ENCODE measurements at regions not wholly inside any gene's neighbourhood (a gene's known extent, or its start where the extent isn't known, plus 50 kb on each side); places are given as distances from the start of the nearest gene placed in this dataset.

GRCh38 chr19:13699786-13700185 lies 64.5 kb upstream of the MRI1 start:
- Histone ChIP-seq H3K36me3 (no peaks in the 10 kb centered on the region), H3K27me3 (peaks cover 11% of the 10 kb centered on the region), H3K9me3 (no peaks in the 10 kb centered on the region), H3K4me3 (no peak overlapping the region), H3K4me1 (no peaks in the 10 kb centered on the region), H3K27ac (no peak overlapping the region)
- ATAC-seq (no peak), DNase-seq (no peak)
- intact Hi-C loops (cut with DNase I), result no loop called here
- TF ChIP-seq, protein P1, sequence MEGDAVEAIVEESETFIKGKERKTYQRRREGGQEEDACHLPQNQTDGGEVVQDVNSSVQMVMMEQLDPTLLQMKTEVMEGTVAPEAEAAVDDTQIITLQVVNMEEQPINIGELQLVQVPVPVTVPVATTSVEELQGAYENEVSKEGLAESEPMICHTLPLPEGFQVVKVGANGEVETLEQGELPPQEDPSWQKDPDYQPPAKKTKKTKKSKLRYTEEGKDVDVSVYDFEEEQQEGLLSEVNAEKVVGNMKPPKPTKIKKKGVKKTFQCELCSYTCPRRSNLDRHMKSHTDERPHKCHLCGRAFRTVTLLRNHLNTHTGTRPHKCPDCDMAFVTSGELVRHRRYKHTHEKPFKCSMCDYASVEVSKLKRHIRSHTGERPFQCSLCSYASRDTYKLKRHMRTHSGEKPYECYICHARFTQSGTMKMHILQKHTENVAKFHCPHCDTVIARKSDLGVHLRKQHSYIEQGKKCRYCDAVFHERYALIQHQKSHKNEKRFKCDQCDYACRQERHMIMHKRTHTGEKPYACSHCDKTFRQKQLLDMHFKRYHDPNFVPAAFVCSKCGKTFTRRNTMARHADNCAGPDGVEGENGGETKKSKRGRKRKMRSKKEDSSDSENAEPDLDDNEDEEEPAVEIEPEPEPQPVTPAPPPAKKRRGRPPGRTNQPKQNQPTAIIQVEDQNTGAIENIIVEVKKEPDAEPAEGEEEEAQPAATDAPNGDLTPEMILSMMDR (IDR thresholded peaks at IDR 0.05), result no peak

- intact Hi-C loops (cut with DNase I), result no loop called here
- Histone ChIP-seq H3K4me1 (no peaks in the 10 kb centered on the region), H3K36me3 (no peaks in the 10 kb centered on the region), H3K9me3 (no peaks in the 10 kb centered on the region), H3K27me3 (peaks cover 15% of the 10 kb centered on the region), H3K27ac (no peak overlapping the region), H3K4me3 (no peak overlapping the region)
- DNase-seq (no peak), ATAC-seq (no peak)
- TF ChIP-seq, protein P1 (IDR thresholded peaks at IDR 0.05), result no peak
These were observed 67.5 kb upstream of the MRI1 start for GRCh38 chr19:13696839-13697238.

DNA sequence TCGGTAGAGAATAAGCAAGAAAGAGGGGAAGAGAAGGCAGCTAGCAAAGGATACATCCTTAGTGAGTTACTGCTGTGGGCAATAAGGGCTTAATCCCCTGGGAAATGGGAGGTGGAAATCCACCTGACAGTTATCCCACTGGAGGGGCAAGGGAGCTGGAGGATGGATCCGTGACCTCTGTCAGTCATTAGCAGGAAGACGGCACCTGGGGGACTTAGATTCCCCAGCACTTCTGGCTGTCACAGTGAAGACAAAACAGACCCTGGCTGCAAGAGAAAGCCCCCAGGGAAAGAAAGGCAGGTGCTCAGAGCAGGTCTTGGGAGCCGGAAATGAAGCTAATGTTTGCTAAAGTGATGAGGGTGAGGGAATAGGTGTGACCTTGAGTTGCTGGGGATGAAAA lies 70.4 kb upstream of the MRI1 start:
- Histone ChIP-seq H3K4me1 (no peaks in the 10 kb centered on the region), H3K4me3 (no peak overlapping the region), H3K27me3 (peaks cover 4% of the 10 kb centered on the region), H3K36me3 (no peaks in the 10 kb centered on the region), H3K9me3 (no peaks in the 10 kb centered on the region), H3K27ac (no peak overlapping the region)
- intact Hi-C loops (cut with DNase I), result no loop called here
- ATAC-seq (no peak), DNase-seq (no peak)
- TF ChIP-seq, protein P1 (IDR thresholded peaks at IDR 0.05), result no peak

GRCh38 chr19:13691569-13692435 lies 72.5 kb upstream of the MRI1 start:
- no peak overlapping the region for H3K4me3 ChIP-seq
- no peaks in the 10 kb centered on the region for H3K4me1 ChIP-seq
- H3K36me3 ChIP-seq, result no peaks in the 10 kb centered on the region
- H3K9me3 ChIP-seq, result no peaks in the 10 kb centered on the region
- no peak for DNase-seq
- no peak for ATAC-seq
- intact Hi-C loops (cut with DNase I), result no loop called here
- no peak overlapping the region for H3K27ac ChIP-seq
- TF ChIP-seq, protein P1 (IDR thresholded peaks at IDR 0.05), result no peak
- peaks cover 4% of the 10 kb centered on the region for H3K27me3 ChIP-seq

DNA sequence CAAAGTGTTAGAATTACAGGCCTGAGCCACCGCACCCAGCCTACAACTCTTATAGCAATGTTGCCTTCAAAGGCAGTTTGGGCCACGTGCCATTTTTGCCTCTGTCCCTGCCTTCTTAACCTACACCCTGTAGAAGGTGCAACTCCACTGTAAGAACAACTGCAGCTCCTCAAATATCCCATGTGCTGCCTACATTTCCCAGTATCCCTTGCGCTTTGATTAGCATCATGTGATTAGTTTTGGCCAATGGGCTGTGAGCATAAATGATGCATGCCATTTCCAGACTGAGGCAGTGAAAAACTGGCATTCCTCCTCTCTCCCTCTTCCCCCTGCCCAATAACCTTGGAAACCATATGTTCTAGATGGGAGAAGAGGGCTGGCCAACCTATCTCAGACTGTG lies 75.2 kb upstream of the MRI1 start:
- DNase-seq, result no peak
- Histone ChIP-seq H3K36me3 (no peaks in the 10 kb centered on the region), H3K9me3 (no peaks in the 10 kb centered on the region), H3K4me1 (no peaks in the 10 kb centered on the region), H3K27ac (no peak overlapping the region), H3K4me3 (no peak overlapping the region), H3K27me3 (peaks cover 4% of the 10 kb centered on the region)
- no peak for ATAC-seq
- intact Hi-C loops (cut with DNase I), result no loop called here
- TF ChIP-seq, protein P1 (IDR thresholded peaks at IDR 0.05), result no peak

Measured in upper lobe of right lung (tissue), 1 donor.